Panc1 (cell line): ENCODE measurements at regions not wholly inside any gene's neighbourhood (a gene's known extent, or its start where the extent isn't known, plus 50 kb on each side); places are given as distances from the start of the nearest gene placed in this dataset.

Experiments used
- ATAC-seq: fragments of 200-7000 bp; cut with Tn5 transposase; 2 replicates; pipeline ENCODE4 v1.9.1; 2020; ENCODE audit warnings: mild to moderate bottlenecking, moderate library complexity
- BruUV-seq: library from RNA; stranded (reverse); fragments of 400-500 nt; replicated peaks from 2 replicates; lab custom pipeline; 2021; lab: Mats Ljungman, UMichigan
- CTCF ChIA-PET: fragments of 300-600 bp; sonication (Branson Sonifier 250); formaldehyde crosslinking; loops from one replicate; lab custom pipeline; 2022; ENCODE audit warnings: antibody characterized with exemption; lab: Charles Lee
- POLR2A ChIA-PET: fragments of 300-600 bp; sonication (Branson Sonifier 250); formaldehyde crosslinking; loops from one replicate; lab custom pipeline; 2022; ENCODE audit warnings: antibody characterized with exemption; lab: Charles Lee
- DNase-seq: peaks from one replicate; pipeline ENCODE4 v3.0.0-alpha.2; 2010; ENCODE audit warnings: low read depth, low spot score
- H3K27ac ChIP-seq: 2 replicates; pipeline ENCODE4 v1.5.1; 2011; ENCODE audit warnings: mild to moderate bottlenecking, low read length, inconsistent platforms
- H3K27me3 ChIP-seq: fragments of 200-500 bp; sonication (Bioruptor generic); 2 replicates; pipeline ENCODE4 v1.6.0; 2014; ENCODE audit warnings: low read length, inconsistent platforms; ENCODE audit not compliant: control insufficient read depth, insufficient read depth
- H3K36me3 ChIP-seq: fragments of 200-500 bp; sonication (Bioruptor generic); 2 replicates; pipeline ENCODE4 v1.5.1; 2014; ENCODE audit warnings: inconsistent platforms, mild to moderate bottlenecking, low read length, moderate library complexity; ENCODE audit not compliant: control insufficient read depth, insufficient read depth
- H3K4me1 ChIP-seq: 2 replicates; pipeline ENCODE4 v1.5.1; 2011; ENCODE audit warnings: inconsistent platforms, mild to moderate bottlenecking, low read length, moderate library complexity; ENCODE audit not compliant: control insufficient read depth, insufficient read depth
- H3K4me3 ChIP-seq, 2 experiments: 2 replicates each; pipeline ENCODE4 v1.5.1; 2011 to 2012; ENCODE audit warnings: low read depth in 2 of 2, low read length in 2 of 2, mild to moderate bottlenecking in 2 of 2, inconsistent platforms in 1 of 2, moderate library complexity in 1 of 2
- H3K9me3 ChIP-seq: fragments of 200-500 bp; sonication (Bioruptor generic); 2 replicates; pipeline ENCODE4 v1.5.1; 2014; ENCODE audit warnings: low read depth, mild to moderate bottlenecking, inconsistent platforms, low read length, moderate library complexity; ENCODE audit not compliant: control insufficient read depth, insufficient read depth
- POLR2AphosphoS5 ChIP-seq: IDR thresholded peaks from 2 replicates; pipeline ENCODE4 v1.6.1; 2012; ENCODE audit warnings: mild to moderate bottlenecking, low read depth, low read length, moderate library complexity
- REST ChIP-seq, 2 experiments: IDR thresholded peaks; 2 replicates each; pipeline ENCODE4 v1.6.1; 2011 to 2012; ENCODE audit warnings: low read depth in 2 of 2, control low read depth in 1 of 2, low read length in 1 of 2, mild to moderate bottlenecking in 1 of 2, moderate library complexity in 1 of 2; ENCODE audit not compliant: insufficient read depth in 1 of 2
- SIN3A ChIP-seq: IDR thresholded peaks from 2 replicates; pipeline ENCODE4 v1.6.1; 2012; ENCODE audit warnings: low read depth, mild to moderate bottlenecking, low read length, moderate library complexity, borderline replicate concordance; ENCODE audit not compliant: insufficient read depth
- TCF7L2 ChIP-seq: IDR thresholded peaks from 2 replicates; pipeline ENCODE4 v1.6.1; 2011; ENCODE audit warnings: mild to moderate bottlenecking, low read depth, low read length, inconsistent platforms
- in situ Hi-C: cut with HindIII; loops from 2 replicates; pipeline ENCODE4 v1.10.0; 2016; ENCODE audit warnings: low sequenced_read_pairs, low pct_unique_long_range_greater_than_20kb
- intact Hi-C: fragments of 100-400 bp; cut with micrococcal nuclease; formaldehyde crosslinking; loops from one replicate; pipeline ENCODE4 v1.10.0; 2022; ENCODE audit not compliant: unreplicated experiment
- TF ChIP-seq, protein P1 (sequence below): fragments of 450-650 bp; IDR thresholded peaks from 2 replicates; pipeline ENCODE4 v1.5.1; 2017; ENCODE audit warnings: mild to moderate bottlenecking

GRCh38 chr1:96424877-96425276, 296.7 kb upstream of the PTBP2 start:
- ChIA-PET POLR2A (no interaction called here), CTCF (no interaction called here)
- TF ChIP-seq POLR2AphosphoS5 (no peak), TCF7L2 (no peak), REST (IDR thresholded peaks at IDR 0.05; ENCODE audit: insufficient read depth in 1 of 2, low read depth in 2 of 2, low read length in 1 of 2) (no peak), SIN3A (no peak)
- TF ChIP-seq, protein P1, sequence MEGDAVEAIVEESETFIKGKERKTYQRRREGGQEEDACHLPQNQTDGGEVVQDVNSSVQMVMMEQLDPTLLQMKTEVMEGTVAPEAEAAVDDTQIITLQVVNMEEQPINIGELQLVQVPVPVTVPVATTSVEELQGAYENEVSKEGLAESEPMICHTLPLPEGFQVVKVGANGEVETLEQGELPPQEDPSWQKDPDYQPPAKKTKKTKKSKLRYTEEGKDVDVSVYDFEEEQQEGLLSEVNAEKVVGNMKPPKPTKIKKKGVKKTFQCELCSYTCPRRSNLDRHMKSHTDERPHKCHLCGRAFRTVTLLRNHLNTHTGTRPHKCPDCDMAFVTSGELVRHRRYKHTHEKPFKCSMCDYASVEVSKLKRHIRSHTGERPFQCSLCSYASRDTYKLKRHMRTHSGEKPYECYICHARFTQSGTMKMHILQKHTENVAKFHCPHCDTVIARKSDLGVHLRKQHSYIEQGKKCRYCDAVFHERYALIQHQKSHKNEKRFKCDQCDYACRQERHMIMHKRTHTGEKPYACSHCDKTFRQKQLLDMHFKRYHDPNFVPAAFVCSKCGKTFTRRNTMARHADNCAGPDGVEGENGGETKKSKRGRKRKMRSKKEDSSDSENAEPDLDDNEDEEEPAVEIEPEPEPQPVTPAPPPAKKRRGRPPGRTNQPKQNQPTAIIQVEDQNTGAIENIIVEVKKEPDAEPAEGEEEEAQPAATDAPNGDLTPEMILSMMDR = no peak
- in situ Hi-C loops (no loop called here), intact Hi-C loops (no loop called here)
- ATAC-seq = no peak
- Histone ChIP-seq H3K36me3 (no peaks in the 10 kb centered on the region), H3K9me3 (no peaks in the 10 kb centered on the region), H3K27me3 (no peaks in the 10 kb centered on the region), H3K4me1 (no peaks in the 10 kb centered on the region), H3K27ac (no peak overlapping the region), H3K4me3 (no peak overlapping the region)
- no peak for DNase-seq
- BruUV-seq = no TSS peak

DNA sequence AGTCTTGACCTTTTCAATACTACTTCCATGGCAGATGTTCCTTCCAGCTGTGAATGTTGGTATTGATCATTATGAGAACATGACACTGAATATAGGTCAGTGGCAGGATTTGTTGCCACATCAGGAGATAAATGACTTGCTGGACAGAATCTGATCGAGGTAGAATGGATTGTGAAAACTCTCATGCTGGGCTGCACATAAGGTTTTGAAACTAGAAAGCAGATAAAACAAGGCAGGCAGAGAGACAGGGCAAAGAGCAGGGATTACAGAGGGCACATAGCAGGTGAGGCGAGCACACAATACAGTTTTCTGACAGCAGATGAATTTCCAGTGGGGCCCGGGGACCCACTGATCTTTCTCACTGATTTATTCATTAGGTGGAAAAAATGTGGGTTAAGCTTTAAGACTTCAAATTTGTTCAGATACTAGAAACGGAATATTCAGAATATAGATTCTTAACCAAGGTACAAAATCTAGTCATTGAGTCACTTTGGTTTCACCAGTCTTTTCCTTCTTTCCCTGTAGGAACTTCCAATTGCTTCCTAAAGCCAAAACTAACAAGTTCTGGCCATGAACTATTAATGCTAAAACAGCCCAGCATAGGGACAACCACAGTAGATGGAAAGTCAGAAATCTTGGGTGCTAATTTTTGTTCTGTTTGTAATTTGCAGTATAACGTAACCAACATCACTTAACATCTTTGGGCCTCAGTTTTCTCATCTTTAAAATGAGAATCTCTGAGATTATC, 296.0 kb upstream of the PTBP2 start:
- in situ Hi-C loops = no loop called here
- H3K27me3 ChIP-seq = no peaks in the 10 kb centered on the region
- POLR2A ChIA-PET = no interaction called here

More for the DNA sequence above, 296.0 kb upstream of the PTBP2 start:
- Histone ChIP-seq H3K4me1 (no peaks in the 10 kb centered on the region), H3K27ac (no peak overlapping the region), H3K4me3 (no peak overlapping the region), H3K9me3 (no peaks in the 10 kb centered on the region), H3K36me3 (no peaks in the 10 kb centered on the region)
- intact Hi-C loops = no loop called here
- no peak for ATAC-seq
- no TSS peak for BruUV-seq
- CTCF ChIA-PET = no interaction called here
- no peak for DNase-seq
- no peak for TF ChIP-seq TCF7L2
- TF ChIP-seq POLR2AphosphoS5 = no peak
- no peak for TF ChIP-seq SIN3A
- TF ChIP-seq, protein P1 = no peak
- no peak for TF ChIP-seq REST (IDR thresholded peaks at IDR 0.05; ENCODE audit: insufficient read depth in 1 of 2, low read depth in 2 of 2, low read length in 1 of 2)
